Esophagus muscularis mucosa (tissue), 4 donors: ENCODE measurements at regions not wholly inside any gene's neighbourhood (a gene's known extent, or its start where the extent isn't known, plus 50 kb on each side); places are given as distances from the start of the nearest gene placed in this dataset.
A peak's percentile ranks its signal among the peaks of the same experiment; 100 is the strongest.

Experiments used
- DNase-seq: peaks from one replicate; pipeline ENCODE4 v3.0.0-alpha.2; 2017; ENCODE audit errors: extremely low spot score
- H3K27ac ChIP-seq, 4 donors: fragments of 200-600 bp; sonication (generic); replicated peaks in 1 of 4; 1 replicate in 3 of 4; 2 replicates in 1 of 4; pipeline ENCODE4 v1.5.1; 2016 to 2019; ENCODE audit warnings: mild to moderate bottlenecking in 1 of 4
- H3K27me3 ChIP-seq, 4 donors: fragments of 200-600 bp; sonication (generic); one replicate each; pipeline versions ENCODE4 v1.5.1 to v1.6.0; 2016 to 2019
- H3K36me3 ChIP-seq, 4 donors: fragments of 200-600 bp; sonication (generic); one replicate each; pipeline ENCODE4 v1.5.1; 2016 to 2019
- H3K4me1 ChIP-seq, 4 donors: fragments of 200-600 bp; sonication (generic); one replicate each; pipeline ENCODE4 v1.5.1; 2016 to 2019
- H3K4me3 ChIP-seq, 4 donors: fragments of 200-600 bp; sonication (generic); 1 replicate in 2 of 4; 2 replicates in 2 of 4; pipeline ENCODE4 v1.5.1; 2016 to 2019; ENCODE audit warnings: mild to moderate bottlenecking in 4 of 4, moderate library complexity in 1 of 4
- H3K9me3 ChIP-seq, 4 donors: fragments of 200-600 bp; sonication (generic); 1 replicate in 3 of 4; 2 replicates in 1 of 4; pipeline ENCODE4 v1.5.1; 2016 to 2019
- EP300 ChIP-seq: sonication (generic); formaldehyde crosslinking; IDR thresholded peaks from one replicate; pipeline ENCODE4 v1.6.1; 2017; ENCODE audit warnings: antibody characterized with exemption
- POLR2A ChIP-seq: fragments of 450-650 bp; IDR thresholded peaks from one replicate; pipeline ENCODE4 v1.6.1; 2017; ENCODE audit warnings: antibody characterized with exemption, moderate library complexity, mild to moderate bottlenecking, low read depth
- POLR2AphosphoS5 ChIP-seq, 2 donors: sonication (generic); formaldehyde crosslinking; IDR thresholded peaks; one replicate each; pipeline ENCODE4 v1.6.1; 2017; ENCODE audit warnings: antibody characterized with exemption in 2 of 2
- WGBS: methylation state at CpG from one replicate; pipeline ENCODE4 v1.1.5; 2018; 5-methylcytosine and 5-hydroxymethylcytosine counted together
- intact Hi-C: fragments of 100-400 bp; cut with DNase I; formaldehyde crosslinking; loops from one replicate; pipeline ENCODE4 v1.15.1; 2023
- TF ChIP-seq, protein P1 (sequence below), 3 experiments: fragments of 200-600 bp in 2 of 3; fragments of 450-650 bp in 1 of 3; sonication (generic) in 2 of 3; IDR thresholded peaks; one replicate each; pipeline ENCODE4 v1.5.1; 2017 to 2019; ENCODE audit warnings: antibody characterized with exemption in 3 of 3, mild to moderate bottlenecking in 2 of 3, moderate library complexity in 1 of 3

DNA sequence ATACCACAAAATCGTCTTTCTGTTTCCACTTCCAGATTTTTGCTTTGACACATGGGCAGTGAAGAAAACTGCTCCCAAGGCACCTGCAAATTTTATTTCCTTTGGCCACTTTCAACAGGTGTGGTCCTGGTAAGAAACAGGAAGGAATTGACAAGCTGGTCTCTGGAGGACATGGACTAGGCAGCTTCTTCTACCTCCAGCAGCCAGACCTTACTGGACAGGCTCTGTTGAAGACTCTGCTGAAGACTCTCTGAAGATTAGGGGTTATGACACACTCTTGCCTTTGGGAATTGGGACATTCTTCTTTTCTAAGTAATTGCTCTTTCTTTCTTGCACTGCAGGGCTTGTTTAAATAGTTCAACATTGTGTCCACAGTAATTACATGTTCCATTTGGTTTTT, 147.7 kb upstream of the DCBLD2 start:
- no peaks in the 10 kb centered on the region for H3K9me3 ChIP-seq
- H3K27me3 ChIP-seq, result no peaks in the 10 kb centered on the region
- WGBS, result 68% methylated on average over 1 of the region's 1 CpG
- no peaks in the 10 kb centered on the region for H3K36me3 ChIP-seq
- no peak overlapping the region for H3K4me3 ChIP-seq
- TF ChIP-seq, protein P1, sequence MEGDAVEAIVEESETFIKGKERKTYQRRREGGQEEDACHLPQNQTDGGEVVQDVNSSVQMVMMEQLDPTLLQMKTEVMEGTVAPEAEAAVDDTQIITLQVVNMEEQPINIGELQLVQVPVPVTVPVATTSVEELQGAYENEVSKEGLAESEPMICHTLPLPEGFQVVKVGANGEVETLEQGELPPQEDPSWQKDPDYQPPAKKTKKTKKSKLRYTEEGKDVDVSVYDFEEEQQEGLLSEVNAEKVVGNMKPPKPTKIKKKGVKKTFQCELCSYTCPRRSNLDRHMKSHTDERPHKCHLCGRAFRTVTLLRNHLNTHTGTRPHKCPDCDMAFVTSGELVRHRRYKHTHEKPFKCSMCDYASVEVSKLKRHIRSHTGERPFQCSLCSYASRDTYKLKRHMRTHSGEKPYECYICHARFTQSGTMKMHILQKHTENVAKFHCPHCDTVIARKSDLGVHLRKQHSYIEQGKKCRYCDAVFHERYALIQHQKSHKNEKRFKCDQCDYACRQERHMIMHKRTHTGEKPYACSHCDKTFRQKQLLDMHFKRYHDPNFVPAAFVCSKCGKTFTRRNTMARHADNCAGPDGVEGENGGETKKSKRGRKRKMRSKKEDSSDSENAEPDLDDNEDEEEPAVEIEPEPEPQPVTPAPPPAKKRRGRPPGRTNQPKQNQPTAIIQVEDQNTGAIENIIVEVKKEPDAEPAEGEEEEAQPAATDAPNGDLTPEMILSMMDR (IDR thresholded peaks at IDR 0.05), result no peak
- TF ChIP-seq POLR2A, result no peak
- no peaks in the 10 kb centered on the region for H3K4me1 ChIP-seq
- no peak overlapping the region for H3K27ac ChIP-seq
- intact Hi-C loops, result no loop called here
- no peak for DNase-seq

DNA sequence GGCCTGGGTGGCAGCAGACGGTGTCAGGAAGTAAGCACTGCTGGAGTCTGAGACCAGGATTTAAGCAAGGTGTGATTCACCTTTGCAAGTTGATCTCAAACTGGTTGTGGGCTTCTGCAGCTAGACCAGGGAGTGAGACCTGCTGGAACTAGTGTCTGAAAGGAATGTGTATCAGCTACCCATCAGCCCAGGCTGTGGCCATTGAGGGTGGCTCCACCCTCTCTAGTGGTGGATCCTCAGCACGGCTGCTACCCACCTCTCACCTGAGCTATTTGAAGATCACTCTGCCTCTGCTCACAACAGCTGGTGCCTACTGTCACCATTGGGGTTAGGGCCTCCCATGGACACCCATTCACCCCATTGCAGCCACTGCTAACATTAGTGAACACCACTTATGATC, 140.3 kb upstream of the DCBLD2 start:
- Histone ChIP-seq H3K27me3 (no peaks in the 10 kb centered on the region), H3K4me1 (no peaks in the 10 kb centered on the region), H3K27ac (no peak overlapping the region), H3K4me3 (no peak overlapping the region), H3K36me3 (no peaks in the 10 kb centered on the region), H3K9me3 (no peaks in the 10 kb centered on the region)
- DNase-seq, result no peak
- intact Hi-C loops, result no loop called here
- no peak for TF ChIP-seq EP300
- TF ChIP-seq, protein P1 (IDR thresholded peaks at IDR 0.05), result no peak
- TF ChIP-seq POLR2A, result no peak
- TF ChIP-seq POLR2AphosphoS5 (IDR thresholded peaks at IDR 0.05), result no peak
- WGBS, result 100% methylated on average over 1 of the region's 2 CpGs

DNA sequence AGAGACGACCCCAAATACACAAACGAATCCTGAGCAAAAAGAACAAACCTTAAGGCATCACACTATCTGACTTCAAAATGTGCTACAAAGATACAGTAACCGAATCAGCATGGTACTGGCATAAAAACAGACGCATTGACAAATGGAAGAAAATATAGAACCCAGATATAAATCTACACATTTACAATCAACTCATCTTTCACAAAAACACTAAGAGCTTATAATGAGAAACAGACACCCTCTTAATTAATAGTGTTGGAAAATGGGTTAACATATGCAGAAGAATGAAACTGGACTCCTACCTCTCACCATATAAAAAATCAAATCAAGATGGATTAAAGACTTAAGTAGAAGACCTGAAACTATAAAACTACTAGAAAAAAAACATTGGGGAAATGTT, 130.3 kb upstream of the DCBLD2 start:
- TF ChIP-seq POLR2A, result no peak
- TF ChIP-seq, protein P1 (IDR thresholded peaks at IDR 0.05), result no peak
- TF ChIP-seq POLR2AphosphoS5 (IDR thresholded peaks at IDR 0.05), result no peak
- TF ChIP-seq EP300, result no peak
- no peaks in the 10 kb centered on the region for H3K27me3 ChIP-seq
- no peak overlapping the region for H3K27ac ChIP-seq
- no peaks in the 10 kb centered on the region for H3K36me3 ChIP-seq
- H3K4me1 ChIP-seq, result no peaks in the 10 kb centered on the region
- DNase-seq, result no peak
- intact Hi-C loops, result no loop called here
- H3K9me3 ChIP-seq, result peaks cover 0 to 12% (median 0%) of the 10 kb centered on the region in 4 donors
- H3K4me3 ChIP-seq, result no peak overlapping the region
- WGBS, result 87% methylated on average over 4 of the region's 4 CpGs

DNA sequence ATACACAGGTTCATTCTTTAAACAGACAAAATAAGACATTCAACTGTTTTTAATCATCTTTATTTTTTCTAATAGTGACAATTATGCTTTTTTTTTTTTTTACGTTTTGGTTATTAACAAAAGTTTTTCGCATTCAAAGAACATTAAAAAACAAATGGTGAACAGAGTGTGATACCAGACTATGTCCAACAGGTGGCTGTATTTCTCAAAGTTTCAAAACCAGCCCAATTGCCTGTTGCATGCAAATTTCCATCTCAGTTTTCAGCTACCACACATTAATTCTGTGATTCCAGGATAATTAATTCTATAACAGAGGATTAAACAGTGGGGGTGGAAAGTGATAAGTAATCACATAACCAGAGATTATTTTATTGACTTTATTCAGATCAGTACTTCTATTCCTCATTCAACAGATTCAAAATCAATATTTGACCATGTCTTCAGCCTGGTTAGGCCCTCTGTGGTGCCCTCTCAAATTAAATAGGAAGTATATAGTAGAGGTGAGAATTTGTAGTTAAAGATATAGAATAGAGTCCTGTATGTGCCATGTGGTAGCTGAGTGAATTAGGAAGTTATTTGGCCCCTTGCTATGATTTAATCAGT, 122.2 kb upstream of the DCBLD2 start:
- no peaks in the 10 kb centered on the region for H3K27me3 ChIP-seq
- WGBS, result 19% methylated on average over 2 of the region's 2 CpGs
- no peak for TF ChIP-seq POLR2AphosphoS5 (IDR thresholded peaks at IDR 0.05)
- TF ChIP-seq EP300, result no peak
- TF ChIP-seq, protein P1 (IDR thresholded peaks at IDR 0.05), result peak; percentile 63 to 75 (median 65)
- TF ChIP-seq POLR2A, result no peak
- no peaks in the 10 kb centered on the region for H3K4me1 ChIP-seq
- H3K4me3 ChIP-seq, result no peak overlapping the region
- H3K27ac ChIP-seq, result no peak overlapping the region
- no peaks in the 10 kb centered on the region for H3K9me3 ChIP-seq
- intact Hi-C loops, result loop anchor here (2.0 to 5.0 kb wide), 2 partner anchors 729 to 785 kb away; no protein-coding TSS in a partner anchor
- DNase-seq, result no peak
- no peaks in the 10 kb centered on the region for H3K36me3 ChIP-seq

DNA sequence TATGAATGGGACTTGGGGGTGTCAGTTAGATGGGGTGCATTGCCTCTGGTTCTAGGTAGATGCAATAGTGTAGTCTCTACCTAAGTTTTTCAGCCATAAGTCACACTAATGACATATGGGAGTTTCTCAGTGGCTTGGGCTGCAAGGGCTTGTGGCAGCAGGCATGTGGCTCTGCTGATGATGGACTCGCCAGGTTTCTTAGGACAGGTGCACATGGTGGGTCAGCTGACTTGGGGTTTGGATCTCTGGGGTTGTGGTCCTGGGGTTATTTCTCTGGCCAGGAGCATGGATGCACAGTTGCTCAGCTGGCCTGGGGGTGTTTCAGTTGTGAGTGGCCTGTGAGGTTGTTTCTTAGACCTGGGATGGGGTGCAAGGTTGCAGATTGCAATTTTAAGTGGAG, 120.0 kb upstream of the DCBLD2 start:
- intact Hi-C loops, result loop anchor here (5.0 kb wide), 1 partner anchor 731 kb away; no protein-coding TSS in a partner anchor
- TF ChIP-seq, protein P1 (IDR thresholded peaks at IDR 0.05), result no peak
- TF ChIP-seq EP300 (no peak), POLR2AphosphoS5 (IDR thresholded peaks at IDR 0.05) (no peak), POLR2A (no peak)
- H3K4me3 ChIP-seq, result no peak overlapping the region
- WGBS, result 100% methylated on average over 1 of the region's 1 CpG
- no peaks in the 10 kb centered on the region for H3K4me1 ChIP-seq
- H3K9me3 ChIP-seq, result no peaks in the 10 kb centered on the region
- no peak overlapping the region for H3K27ac ChIP-seq
- no peak for DNase-seq
- H3K27me3 ChIP-seq, result no peaks in the 10 kb centered on the region
- no peaks in the 10 kb centered on the region for H3K36me3 ChIP-seq
